DOHH2 (cell line): ENCODE measurements at regions not wholly inside any gene's neighbourhood (a gene's known extent, or its start where the extent isn't known, plus 50 kb on each side); places are given as distances from the start of the nearest gene placed in this dataset.

ENCODE experiments used
- EZH2phosphoT487 ChIP-seq: fragments of 200-600 bp; sonication (generic); IDR thresholded peaks from 2 replicates; pipeline ENCODE4 v1.6.1; 2017; ENCODE audit warnings: borderline replicate concordance, mild to moderate bottlenecking, antibody characterized with exemption, low read length, moderate library complexity, mixed read lengths
- TF ChIP-seq, protein P1 (sequence below): fragments of 200-600 bp; sonication (generic); IDR thresholded peaks from one replicate; pipeline ENCODE4 v1.5.1; 2014; ENCODE audit warnings: antibody characterized with exemption, mild to moderate bottlenecking, low read depth, low read length; ENCODE audit not compliant: poor library complexity, severe bottlenecking

GRCh38 chr3:111323019-111323418, 219.0 kb upstream of the CD96 start:
- TF ChIP-seq, protein P1, sequence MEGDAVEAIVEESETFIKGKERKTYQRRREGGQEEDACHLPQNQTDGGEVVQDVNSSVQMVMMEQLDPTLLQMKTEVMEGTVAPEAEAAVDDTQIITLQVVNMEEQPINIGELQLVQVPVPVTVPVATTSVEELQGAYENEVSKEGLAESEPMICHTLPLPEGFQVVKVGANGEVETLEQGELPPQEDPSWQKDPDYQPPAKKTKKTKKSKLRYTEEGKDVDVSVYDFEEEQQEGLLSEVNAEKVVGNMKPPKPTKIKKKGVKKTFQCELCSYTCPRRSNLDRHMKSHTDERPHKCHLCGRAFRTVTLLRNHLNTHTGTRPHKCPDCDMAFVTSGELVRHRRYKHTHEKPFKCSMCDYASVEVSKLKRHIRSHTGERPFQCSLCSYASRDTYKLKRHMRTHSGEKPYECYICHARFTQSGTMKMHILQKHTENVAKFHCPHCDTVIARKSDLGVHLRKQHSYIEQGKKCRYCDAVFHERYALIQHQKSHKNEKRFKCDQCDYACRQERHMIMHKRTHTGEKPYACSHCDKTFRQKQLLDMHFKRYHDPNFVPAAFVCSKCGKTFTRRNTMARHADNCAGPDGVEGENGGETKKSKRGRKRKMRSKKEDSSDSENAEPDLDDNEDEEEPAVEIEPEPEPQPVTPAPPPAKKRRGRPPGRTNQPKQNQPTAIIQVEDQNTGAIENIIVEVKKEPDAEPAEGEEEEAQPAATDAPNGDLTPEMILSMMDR, result no peak
- no peak for TF ChIP-seq EZH2phosphoT487
